HG02642 (cell line): ENCODE measurements at regions not wholly inside any gene's neighbourhood (a gene's known extent, or its start where the extent isn't known, plus 50 kb on each side); places are given as distances from the start of the nearest gene placed in this dataset.
"Not testable (repeated sequence)": the region's sequence is repeated elsewhere in the genome, so short reads cannot be mapped to it uniquely, and the experiment has no call there.

ENCODE experiments used
- ATAC-seq: cut with Tn5 transposase; IDR thresholded peaks from one replicate; pipeline ENCODE4 v1.9.1; 2021; ENCODE audit warnings: mild to moderate bottlenecking; ENCODE audit not compliant: unreplicated experiment, poor library complexity

GRCh38 chr17:21470422-21470821 is 94.3 kb downstream of the KCNJ12 start:
- not testable (repeated sequence) for ATAC-seq

GRCh38 chr17:21470861-21471260 is 94.7 kb downstream of the KCNJ12 start:
- ATAC-seq = no peak

GRCh38 chr17:21474815-21475214 is 98.7 kb downstream of the KCNJ12 start:
- no peak for ATAC-seq

DNA sequence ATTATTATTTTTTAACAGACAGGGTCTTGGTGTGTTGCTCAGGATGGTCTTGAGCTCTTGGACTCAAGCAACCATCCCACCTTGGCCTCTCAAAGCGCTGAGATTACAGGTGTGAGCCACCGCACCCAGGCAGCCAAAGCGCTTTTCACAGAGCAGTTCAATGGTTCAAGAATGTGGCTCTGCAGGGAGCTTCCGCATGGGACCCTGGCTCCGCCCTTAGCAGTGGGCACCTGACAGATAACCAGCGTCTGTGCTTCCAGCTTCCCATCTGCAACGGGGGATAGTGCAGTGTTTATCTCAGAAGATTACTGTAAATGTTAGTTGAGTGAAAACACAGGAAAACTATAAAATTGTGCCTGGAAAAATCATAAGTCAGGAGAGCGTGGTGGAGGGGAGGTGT is 99.4 kb downstream of the KCNJ12 start:
- no peak for ATAC-seq

- ATAC-seq = no peak
These were observed 100.7 kb downstream of the KCNJ12 start for GRCh38 chr17:21476867-21477266.

GRCh38 chr17:21482189-21482865 is 106.2 kb downstream of the KCNJ12 start:
- ATAC-seq = no peak

DNA sequence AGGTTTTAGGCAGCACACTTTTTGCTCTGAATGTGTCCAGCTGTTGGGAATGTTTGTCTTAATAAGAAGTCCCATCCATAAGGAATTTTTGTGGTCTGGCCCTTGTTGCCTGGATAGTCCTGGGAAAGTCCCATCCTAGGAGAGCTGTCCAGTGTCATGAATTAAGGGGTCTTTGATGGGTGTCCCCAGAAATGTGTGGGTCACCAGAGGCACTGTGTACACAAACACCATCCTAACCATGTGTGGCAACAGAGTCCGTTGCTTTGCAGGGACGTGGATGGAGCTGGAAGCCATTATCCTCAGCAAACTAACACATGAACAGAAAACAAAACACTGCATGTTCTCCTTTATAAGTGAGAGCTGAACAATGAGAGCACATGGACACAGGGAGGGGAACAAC is 111.9 kb downstream of the KCNJ12 start:
- not testable (repeated sequence) for ATAC-seq

DNA sequence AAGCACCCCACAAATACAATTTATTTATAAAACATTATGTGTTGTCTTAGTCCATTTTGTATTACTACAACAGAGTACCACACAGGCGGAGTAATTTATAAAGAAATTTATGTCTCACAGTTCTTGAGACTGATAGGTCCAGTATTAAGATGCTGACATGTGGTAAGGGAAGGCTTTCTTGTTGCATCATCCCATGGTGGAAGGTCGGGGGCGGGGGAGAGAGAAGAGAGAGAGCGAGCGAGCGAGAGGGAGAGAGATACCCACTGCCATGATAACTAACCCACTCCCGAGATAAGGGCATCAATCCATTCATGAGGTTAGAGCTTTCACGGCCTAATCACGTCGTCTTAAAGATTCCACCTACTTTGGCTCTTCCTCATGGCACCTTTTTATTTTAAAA is 117.8 kb downstream of the KCNJ12 start:
- no peak for ATAC-seq

DNA sequence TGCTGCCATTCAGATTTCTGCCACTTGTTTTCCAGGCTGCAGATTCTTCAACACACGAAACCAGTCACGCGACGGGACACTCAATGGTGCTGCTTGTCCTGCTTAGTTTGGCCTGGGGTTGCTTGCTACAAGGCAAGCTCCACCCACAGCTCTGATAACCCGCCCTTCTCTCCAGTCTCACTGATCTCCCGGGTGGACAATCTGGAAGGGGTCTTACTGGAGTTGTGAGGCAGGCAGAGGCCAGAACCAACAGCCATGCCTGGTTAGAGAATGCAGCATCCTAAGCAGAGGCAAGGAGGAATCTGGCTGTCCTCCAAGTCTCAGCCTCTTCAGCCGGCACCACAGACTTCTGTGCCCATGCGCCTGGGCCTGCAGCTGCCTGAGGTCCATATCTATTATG is 119.1 kb downstream of the KCNJ12 start:
- ATAC-seq = no peak

DNA sequence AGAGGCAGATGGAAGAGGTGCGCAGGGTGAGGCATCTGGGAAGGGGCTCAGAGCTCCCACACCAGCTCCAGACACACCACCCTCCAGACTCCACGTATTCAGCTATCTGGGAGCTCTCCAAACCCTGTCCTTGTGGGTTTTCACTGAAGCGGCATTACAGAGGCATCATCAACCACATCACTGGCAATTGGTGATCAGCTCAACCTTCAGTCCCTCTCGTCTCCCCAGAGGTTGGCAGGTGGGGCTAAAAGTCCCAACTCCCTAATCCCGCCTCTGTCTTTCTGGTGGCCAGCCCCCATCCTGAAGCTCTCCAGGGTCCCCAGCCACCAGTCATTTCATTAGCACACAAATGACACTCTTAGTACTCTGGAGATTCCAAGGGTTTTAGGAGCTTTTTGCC is 123.9 kb downstream of the KCNJ12 start:
- no peak for ATAC-seq

- ATAC-seq = not testable (repeated sequence)
These were observed 126.0 kb downstream of the KCNJ12 start for GRCh38 chr17:21501927-21502700.

DNA sequence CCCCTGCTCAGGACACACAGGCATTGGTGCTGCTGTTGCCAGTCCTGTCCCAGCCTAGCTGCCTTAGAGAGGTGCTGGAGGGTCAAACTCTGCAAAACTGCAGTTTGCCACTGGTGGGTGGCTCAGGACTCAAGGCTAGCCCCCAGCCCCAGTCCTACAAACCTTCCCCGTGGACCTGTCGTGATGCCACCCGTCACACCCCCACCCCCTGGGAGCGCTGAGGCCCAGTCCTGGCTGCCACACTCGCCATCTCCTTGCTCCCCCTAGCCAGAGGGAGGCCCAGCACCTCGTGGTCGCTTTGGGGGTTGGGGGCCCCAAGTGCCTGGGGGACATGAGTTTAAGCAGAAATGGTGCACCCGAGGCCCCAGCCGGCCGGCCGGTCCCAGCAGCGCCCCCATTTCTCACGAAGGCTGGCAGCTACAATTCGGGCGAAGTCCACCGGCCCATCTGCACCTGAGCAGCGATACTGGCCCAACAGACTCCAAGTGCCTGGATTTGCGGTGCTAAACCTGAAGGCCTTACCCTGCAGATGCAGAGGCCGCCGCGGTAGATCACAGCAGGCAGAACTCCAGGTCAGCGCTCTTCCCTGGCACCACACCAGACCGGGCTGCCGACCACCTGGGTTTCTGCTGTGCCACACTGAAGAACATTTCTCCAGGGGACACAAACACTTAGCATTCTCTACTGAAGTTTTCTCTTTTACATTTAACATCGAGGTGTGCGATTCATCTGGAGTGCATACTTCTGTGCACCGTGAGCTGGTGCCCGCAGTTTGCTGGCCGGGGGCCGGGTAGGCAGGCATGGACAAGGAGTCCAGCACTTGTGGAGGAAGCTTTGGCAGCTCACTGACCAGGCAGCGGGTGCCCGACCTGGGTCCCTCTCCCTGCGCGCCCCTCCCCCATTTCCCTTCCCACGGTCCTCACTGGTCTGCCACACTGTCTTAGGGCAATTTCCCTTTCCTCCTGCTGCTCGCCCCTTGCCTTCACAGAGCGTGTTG is 130.0 kb downstream of the KCNJ12 start:
- ATAC-seq = no peak

GRCh38 chr17:21507806-21508205 is 131.6 kb downstream of the KCNJ12 start:
- not testable (repeated sequence) for ATAC-seq

DNA sequence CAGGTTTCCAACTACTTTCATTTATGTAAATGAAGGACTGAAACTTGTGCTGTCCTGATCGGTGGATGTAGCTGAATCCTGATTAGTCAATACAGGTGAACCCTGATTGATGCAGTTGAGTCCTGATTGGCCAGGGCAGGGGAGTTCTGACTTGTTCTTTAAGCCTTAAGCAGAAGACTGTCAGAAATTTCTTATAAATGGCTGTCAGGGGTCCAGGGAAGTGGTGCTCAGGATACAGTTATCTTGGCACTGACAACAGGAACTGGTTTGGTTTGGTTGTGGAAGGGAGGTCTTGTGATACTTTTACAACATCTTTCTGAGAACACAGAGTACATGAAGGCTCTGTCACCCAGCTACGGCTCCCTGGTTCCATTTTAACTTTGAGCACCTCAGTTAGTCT is 132.1 kb downstream of the KCNJ12 start:
- ATAC-seq = no peak

GRCh38 chr17:21509356-21509755 is 133.2 kb downstream of the KCNJ12 start:
- not testable (repeated sequence) for ATAC-seq

GRCh38 chr17:21510686-21511362 is 134.7 kb downstream of the KCNJ12 start:
- no peak for ATAC-seq

GRCh38 chr17:21511363-21512195 is 135.4 kb downstream of the KCNJ12 start:
- peak; percentile 74 for ATAC-seq

DNA sequence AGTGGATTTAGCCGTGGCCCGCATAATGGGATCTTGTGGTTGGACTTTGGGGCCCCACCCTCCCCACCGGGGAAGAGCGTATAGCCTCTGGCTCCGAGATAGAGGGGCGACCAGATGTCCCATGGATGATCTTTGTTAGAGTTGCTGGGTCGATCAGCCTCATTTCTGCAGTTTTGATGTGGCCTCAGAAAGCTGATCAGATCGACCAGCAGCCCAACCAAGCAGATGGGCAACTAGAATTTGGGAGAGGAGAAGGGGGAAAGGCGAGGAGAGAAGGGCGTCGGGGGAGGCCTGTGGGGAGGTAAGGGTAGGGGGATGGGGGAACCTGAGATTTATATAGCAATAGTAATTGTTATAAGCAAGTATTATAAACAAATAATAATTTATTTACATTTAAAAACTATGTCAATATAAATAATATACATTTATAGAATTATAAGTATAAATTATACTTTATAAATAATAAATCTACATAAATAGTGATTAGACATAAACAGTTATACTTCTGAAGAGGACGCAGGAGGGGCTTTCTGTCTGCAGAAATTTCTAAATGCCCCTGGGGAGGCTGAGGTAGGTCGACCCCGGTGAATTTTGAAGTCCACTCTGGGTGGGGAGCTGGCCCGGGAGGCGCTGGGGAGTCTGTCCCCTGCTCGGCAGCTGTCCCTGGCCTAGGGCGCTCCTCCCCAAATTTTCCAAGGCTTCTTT is 136.3 kb downstream of the KCNJ12 start:
- no peak for ATAC-seq
